Stimulated activated CD4-positive, alpha-beta T cell treated with anti-CD3 and anti-CD28 coated beads, Interleukin-4, amount 100 ng/mL, for 4 hours (primary cell): ENCODE measurements at regions not wholly inside any gene's neighbourhood (a gene's known extent, or its start where the extent isn't known, plus 50 kb on each side); places are given as distances from the start of the nearest gene placed in this dataset.
A peak's percentile ranks its signal among the peaks of the same experiment; 100 is the strongest.

Experiments
- DNase-seq, 2 experiments: peaks; one replicate each; pipeline ENCODE4 v3.0.0-alpha.2; 2020

DNA sequence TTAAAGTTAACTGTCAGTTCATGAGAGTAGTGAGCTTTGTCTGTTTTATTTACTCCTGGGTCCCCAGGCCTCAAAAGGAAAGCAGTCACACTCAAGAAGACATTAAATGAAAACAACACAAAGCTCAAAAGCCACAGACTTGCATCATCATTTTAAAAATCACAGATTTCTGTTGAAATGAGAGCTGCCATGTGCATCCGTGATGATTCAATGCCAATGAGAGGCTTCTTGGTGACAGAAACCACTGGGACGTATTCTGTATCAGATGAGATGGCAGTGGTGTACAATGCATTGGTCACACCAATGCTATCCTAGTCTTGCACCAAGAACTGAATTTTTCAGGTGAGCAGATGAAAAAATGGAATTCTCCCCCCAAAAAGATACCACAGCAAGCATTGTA, 204.8 kb downstream of the ANAPC1 start:
- no peak for DNase-seq

DNA sequence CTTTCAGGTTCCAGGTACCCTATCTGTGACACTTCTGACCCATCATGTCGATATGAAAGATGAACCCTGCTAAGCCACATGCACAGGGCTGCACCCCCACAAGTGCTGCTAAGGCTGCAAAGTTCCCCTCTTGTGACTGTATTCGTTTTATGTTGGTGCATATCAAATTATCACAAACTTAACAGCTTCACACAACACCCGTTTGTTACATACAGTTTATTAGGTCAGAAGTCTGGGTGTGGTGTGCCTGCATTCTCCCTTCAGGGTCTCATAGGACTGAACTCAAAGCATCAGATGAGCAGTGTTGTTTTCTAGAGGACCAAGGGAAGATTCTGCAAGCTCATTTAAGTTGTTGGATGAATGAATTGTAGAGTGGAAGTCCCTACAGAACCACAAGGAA, 199.4 kb downstream of the ANAPC1 start:
- DNase-seq: no peak

DNA sequence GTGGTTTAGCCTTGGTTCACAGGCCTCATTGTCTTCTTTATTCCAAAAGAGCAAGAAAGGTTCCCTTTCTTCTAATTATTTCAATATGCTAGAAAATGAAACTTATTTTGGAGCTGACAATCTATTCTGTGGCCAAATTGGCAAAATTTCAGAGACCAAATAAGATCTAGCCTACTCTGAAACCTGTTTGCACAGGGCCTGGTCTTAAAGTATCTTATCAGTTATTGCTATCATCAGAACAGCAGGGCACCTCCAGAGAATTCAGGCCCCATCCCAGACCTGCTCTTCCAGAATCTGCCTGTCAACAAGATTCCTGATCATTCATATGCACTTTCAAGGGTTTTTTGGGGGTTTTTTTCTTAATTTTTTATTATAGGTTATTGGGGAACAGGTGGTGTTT, 198.7 kb downstream of the ANAPC1 start:
- DNase-seq: no peak

DNA sequence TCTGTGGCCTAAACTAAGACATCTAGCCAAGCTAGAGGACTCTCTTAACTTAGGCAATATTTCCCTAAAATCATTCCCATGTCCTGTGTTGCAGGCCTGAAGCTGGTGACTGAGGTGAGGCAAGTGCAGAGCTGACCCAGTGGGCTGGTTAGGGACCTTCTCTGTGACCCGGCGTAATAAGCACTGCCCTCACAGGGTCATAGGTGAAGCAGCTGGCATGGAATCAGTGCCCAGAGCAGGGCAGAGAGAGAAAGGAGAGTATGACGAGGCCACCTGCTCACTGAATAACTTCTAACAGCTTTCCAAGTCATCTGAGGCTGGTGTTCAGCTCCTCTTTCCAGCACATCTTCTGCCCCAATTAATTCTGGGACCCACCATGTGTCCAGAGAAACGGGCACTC, 197.0 kb downstream of the ANAPC1 start:
- no peak for DNase-seq

DNA sequence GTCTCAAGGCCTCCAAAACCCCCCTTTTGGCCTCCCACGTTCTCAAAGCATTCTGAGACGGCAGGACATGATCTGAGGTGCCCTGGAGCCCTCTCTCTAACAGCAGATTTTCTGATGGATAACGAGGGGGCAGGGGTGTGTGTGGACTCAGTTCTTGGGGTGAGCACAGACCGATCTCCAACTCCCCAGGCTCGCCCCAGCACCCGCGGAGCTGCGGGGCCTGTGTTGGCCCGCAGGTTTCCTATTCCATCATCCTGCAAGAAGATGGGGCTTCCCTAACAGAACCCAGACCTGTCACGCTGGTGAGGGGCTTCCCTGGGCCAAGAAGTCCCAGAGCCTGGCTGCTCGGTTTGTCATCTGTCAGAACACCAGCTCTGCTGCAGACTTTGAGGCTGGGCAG, 196.1 kb downstream of the ANAPC1 start:
- no peak for DNase-seq

DNA sequence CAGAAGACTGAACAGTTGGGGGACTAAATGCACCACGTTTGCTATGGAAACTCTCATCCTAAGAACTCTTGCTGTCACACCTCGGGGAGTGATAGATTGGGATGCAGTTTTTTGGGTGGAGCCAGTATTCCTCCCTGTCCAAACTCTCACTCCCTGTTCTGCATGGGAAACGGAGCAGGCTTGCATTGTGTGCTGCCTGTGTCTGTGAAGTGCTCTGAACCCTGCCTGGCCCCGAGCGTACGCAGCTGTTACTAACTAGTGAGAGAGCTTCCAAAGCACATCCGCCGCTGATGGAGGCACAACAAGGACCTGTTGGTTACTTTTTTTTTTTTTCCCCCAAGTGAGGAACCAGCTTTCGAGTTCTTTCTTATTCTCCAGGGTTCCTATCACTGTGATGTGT, 195.5 kb downstream of the ANAPC1 start:
- no peak for DNase-seq

DNA sequence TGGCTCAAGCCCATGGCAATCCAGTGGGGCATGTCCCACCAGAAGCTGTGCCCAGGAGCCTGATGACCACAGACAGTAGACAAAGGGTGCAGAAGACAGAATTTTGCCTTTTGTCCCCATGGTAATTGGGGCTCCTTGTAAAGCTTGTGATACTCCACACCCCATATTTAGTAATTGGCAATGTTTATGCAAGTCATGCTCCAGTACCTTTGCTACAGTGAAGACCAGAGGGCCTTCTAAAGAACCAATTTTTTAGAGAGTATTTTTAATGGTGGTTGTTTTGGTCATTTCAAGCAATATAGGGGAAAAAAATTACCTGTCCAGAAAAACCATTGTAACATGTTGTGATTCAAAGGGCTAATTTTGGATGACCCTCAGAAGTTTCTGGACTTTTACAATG, 194.8 kb downstream of the ANAPC1 start:
- DNase-seq: no peak

DNA sequence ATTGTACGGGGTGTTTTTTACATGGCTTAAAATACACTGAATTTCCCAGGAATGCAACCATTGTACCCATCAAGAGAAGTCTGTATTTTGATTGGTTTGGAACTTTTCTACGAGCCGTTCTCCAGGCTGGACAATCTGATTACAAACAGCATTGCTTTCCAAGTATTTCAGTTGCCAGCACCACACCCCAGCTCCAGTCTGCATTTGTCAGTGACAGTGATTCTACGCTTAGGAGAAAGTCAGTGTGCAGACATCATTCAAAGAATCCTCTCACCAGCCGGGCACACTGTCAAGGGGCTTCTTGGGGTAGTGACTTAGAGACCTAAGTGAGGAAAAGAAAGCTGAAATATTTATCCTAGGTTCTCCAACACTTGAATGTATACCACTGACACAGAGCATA, 194.1 kb downstream of the ANAPC1 start:
- DNase-seq: no peak

DNA sequence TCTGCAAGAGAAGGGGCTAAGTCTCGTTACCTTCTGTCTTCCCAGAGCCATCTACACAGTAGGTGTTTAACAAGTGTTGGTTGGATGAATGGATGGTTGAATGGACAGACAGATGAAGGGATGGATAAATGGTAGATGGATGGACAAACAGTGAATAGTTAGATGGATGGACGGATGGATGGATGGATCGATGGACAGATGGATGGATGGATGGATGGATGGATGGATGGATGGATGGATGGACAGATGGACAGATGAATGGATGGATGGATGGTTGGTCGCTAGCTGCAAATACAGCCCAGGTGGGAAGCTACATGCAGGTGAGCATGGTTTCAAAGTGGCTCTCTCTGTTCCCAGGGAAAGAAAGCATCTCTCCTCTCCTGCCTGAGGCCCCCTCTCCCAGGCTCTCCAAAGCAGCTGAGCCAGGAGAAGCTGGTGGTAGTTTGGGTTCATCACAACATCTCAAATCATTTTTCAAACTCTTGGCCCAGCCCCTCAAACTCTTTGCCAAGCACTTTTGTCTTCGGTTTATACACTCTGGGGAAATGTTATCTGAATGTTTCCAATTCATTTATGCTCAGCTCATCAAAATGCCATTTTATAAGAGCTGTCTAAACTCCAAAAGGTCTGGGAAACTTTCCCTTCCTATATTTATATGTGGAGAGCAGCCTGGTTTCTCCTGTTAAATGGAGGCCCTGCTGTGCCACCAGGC, 192.7 kb downstream of the ANAPC1 start:
- DNase-seq: no peak

DNA sequence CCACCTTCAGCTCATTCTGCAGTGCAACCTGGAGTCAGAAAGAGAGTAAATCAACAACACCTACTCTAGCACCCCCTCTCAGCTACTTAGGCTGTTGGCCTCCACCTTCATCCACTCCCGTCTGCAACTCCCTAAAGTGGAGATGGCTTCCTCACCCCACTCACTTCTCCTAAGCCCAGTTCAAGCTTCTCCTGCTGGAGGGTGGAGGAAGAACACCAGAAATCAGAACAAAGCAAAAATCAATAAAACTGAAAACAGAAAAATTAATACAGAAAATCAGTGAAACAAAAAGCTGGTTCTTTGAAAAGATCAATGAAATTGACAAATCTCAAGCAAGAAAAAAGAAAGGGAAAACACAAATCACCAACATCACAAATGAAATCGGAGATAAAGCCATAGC, 191.7 kb downstream of the ANAPC1 start:
- DNase-seq: no peak

DNA sequence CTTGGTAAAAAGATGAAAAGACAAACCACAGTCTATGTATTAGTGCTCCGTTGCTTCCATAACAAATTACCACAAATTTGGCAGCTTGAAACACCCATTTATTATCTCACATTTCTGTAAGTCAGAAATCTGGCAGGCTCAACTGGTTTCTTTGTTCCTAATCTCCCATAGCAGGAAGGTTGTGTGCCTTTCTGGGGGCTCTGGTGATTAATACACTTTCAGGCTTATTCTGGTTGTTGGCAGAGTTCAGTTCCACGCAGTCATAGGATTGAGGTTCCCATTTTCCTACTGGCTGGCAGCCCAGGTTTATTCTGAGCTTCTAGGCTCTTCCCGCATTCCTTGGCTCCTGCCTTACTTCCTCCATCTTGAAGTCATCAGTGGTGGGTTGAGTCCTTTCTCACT, 189.3 kb downstream of the ANAPC1 start:
- DNase-seq: no peak

DNA sequence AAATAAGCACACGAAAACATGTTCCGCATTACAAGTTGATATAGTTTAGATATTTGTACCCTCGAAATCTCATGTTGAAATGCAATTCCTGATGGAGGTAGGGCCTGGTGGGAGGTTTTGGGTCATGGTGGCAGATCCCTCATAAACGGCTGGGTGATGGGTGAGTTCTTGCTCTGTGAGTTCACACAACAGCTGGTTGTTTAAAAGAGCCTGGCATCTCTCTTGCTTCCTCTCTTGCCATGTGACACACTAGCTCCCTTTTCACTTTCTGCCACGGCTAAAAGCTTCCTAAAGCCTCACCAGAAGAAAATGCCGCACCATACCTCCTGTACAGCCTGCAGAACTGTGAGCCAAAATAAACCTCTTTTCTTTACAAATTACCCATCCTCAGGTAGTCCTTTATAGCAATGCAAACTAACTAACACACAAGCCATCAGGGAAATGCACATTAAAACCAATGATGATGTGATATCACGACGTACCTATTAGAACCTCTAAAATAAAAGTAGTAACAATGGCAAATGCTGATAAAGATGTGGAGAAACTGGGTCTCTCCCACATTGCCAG, 188.5 kb downstream of the ANAPC1 start:
- DNase-seq: no peak

DNA sequence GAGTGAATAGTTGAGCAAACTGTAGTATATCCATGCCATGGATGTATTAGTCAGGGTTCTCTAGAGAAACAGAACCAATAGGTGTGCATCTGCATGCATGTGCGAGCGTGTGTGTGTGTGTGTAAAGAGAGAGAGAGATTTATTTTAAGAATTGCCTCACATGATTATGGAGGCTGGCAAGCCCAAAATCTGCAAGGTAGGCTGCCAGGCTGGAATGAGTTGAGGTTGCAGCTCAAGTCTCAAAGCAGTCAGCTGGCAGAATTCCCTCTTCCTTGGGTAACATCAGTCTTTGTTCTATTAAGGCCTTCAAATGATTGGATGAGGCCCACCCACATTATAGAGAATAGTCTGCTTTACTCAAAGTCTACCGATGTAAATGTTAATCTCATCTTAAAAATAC, 187.8 kb downstream of the ANAPC1 start:
- DNase-seq: no peak

DNA sequence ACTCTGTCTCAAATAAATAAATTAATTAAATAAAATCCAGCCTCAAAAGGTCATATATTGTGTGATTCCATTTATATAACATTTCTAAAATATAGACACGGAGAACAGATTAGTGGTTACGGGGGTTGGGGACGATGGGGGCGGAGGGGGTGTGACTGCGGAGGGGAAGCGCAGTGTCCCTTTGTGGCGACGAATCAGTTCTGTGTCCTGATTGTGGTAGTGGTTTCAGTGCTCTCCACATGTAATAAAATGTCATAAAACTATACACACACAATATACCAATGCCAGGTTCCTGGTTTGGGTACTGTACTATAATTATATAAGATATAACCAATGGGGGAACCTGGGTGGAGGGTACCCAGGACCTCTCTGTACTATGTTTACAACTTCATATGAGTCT, 186.4 kb downstream of the ANAPC1 start:
- DNase-seq: no peak

DNA sequence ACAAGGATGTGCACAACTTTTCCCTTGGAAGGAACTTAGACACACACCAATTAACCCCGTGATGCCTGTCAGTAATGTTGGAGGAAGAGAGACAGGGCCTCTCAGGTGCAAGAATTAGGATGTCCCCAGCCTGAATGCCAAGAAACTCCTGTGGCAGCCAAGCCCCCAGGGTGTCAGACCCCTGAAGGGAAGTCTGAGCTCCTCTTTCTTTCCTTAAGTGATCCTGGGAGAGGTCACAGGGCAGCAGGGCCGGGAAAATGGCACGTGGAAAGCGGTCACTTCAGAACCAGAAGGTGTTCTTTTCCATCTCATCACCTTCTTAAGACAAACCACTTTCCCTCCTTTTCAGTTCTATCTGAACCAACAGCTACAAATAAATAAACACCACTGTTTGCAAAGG, 185.9 kb downstream of the ANAPC1 start:
- no peak for DNase-seq

DNA sequence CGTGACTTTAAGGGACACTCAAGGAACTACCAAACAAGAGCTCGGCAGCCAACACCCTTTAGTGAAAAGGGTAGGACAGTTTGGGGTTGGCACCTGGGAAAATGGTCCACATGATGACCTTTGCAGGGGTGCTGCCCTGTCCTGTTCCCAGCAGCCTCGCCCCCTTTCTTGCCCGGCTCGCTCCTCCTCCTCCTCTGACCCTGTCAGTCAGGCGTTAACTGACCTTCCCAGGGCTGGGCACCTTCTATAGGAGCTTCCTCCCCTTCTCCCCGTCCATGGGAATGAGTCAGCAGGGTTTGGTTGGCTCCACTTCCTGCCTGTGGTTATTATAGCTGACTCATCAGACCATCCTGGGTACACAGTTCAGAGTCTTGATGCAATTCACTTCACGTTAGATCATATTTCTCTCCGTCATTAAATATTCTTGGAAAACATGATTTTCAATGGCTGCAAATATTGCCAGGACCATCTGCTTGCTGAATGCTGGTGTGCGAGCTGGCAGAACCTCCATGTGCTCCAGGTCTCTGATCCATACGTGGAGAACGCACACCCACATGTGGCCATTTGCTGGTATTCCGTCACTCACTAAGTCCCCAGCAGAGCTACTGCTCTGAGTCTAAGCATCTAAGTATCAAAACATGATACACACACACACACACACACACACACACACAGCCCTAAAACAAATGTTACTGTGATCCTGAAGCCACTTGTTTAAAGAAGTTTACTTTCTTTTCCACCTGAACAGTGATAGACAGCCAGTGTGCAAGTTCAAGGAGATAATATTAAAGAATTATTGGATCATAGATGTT, 185.0 kb downstream of the ANAPC1 start:
- peak; percentile 18 to 66 for DNase-seq

DNA sequence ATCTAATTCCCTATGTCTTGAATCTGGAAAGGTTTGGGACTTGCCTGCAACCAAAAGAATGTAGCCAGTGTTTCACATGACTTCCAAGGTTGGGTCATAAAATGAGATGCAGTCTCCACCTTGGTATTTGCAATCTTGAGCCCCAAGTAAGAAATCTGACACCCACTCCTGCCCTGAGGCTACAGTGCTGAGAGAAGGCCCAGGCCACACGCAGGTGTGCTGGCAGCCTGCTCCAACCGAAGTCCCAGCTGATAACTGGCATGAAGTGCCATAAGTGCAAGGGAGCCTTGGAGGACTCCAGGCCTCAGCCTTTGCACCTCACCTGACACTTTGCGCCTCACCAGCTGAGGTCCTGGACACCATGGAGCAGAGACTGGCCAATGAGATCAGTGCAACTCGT, 182.7 kb downstream of the ANAPC1 start:
- DNase-seq: no peak

DNA sequence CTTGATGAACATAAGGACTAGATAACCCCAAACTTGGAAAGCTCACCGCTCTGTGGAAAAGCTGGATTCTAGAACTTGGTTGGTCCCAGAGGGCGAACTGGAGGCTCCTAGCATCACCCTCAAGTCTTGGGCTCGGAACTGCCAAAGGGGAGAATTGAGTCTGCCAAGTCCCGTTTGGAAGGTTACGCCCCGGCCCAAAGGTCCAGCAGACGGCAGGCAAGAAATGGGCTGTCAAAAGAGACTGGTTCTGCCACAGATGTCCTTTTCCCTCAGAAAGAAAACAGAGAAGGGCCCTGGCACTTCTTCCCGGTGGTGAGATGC, 182.2 kb downstream of the ANAPC1 start:
- no peak for DNase-seq

DNA sequence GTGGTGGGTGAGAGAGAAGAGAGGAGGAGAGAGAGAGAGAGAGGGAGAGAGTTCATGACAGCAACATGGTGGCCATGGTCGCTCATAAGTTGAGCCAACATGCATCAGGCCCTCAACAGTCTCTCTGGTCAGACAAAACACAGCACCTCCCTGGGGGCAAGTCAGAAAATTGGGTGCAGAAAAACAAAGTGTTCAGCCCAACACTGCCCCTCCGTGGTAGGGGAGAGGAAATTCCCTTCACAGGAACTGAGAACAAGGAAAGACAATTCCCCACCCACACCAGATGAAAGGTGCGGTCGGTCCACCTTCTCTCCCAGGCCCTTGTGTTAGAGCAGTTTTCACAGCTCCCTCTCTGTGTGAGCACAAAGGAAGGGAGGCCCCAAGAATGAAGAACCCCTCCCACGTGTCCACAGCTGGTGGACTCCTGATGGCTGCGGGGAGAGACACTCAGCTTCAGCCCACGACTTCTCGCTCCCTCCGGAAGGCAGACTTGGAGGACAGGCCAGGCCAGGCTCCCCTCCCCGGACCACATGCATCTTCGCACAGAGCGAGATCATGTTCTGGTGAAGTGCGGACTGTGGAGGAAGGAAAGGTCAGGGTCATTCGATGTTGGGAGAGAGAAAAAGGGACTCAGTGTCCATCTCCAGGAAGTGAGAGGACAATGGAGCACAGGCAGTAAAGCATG, 181.7 kb downstream of the ANAPC1 start:
- peak; percentile 48 to 49 for DNase-seq

DNA sequence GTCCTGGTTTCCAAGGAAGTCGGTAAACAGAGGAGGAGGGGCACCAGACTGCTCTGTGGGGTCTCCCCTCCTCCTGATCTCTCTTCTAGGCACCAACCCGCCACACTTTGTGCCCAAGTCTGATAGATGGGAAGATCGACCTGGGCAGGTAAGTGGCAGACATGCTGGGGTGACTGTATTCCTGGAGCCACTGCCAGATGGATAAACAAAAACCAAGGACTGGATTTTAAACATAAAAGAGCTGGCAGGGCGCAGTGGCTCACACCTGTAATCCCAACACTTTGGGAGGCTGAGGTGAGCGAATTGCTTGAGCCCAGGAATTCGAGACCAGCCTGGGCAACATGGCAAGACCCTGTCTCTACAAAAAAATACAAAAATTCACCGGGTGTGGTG, 181.2 kb downstream of the ANAPC1 start:
- DNase-seq: no peak

DNA sequence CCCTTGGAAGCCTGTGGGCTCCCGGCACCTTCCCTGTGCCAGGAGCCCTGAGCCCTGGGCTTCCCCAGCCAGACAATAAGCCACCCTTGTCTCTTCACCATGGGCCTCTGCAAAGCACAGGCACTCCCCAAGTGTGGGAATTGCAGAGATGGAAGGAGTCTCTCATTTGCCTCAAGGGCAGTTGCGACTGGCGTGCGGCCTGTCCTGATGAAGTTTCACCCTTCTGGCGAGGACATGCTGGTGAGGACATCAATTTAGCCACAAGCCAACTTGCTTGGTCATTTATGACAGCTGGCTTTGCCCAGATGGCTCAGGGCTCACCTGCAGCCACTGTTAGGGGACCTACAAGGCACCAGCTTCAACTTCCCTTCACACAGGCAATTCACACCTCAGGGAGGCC, 180.2 kb downstream of the ANAPC1 start:
- no peak for DNase-seq

DNA sequence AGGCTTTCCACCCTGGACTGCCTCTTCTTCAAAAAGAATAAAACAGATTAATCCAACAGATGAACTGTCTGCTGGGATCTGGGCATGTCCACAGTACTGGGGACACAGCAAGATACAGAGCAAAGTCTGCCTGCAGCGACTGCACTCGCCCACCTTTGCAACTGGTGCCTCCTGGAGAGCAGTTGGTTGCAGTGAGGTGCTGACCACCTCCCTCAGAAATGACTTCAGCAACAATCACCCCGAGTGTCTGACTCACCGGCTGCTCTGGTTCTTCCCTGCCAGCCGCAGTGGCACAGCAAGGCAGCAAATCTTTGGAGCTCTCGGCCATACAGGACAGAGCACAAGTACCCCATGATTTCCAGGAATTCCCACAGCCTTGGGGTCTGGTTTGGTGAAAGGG, 179.7 kb downstream of the ANAPC1 start:
- no peak for DNase-seq

DNA sequence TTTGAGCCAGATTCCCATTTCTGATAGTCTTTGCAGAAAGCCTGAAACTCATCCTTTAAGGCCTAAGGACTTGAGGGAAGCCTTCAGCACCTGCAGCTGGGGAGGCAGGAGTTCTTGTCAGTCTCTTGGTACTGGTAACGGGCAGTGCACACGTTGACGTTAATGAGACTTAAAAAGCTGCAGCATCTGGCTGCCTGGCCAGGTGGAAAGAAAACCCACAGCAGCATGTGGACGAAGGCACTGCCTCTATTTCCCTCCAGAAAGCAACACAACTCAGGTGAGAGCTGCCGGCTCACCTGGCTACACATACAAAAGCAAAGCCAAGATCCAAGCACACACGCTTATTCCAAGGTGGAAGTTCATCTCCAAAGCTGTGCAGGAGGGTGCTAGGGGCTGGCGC, 178.8 kb downstream of the ANAPC1 start:
- no peak for DNase-seq
